GM12892 (cell line): ENCODE measurements at regions not wholly inside any gene's neighbourhood (a gene's known extent, or its start where the extent isn't known, plus 50 kb on each side); places are given as distances from the start of the nearest gene placed in this dataset.

Experiments
- POLR2AphosphoS5 ChIP-seq: IDR thresholded peaks from 2 replicates; pipeline ENCODE4 v1.6.1; 2011; ENCODE audit warnings: low read depth, low read length, control low read depth
- TAF1 ChIP-seq: IDR thresholded peaks from 2 replicates; pipeline ENCODE4 v1.6.1; 2011; ENCODE audit warnings: low read depth, mild to moderate bottlenecking, control low read depth, low read length, borderline replicate concordance

GRCh38 chr15:95850837-95851236, 479.7 kb upstream of the NR2F2 start:
- TF ChIP-seq TAF1 (no peak), POLR2AphosphoS5 (no peak)
